HepG2 (cell line): ENCODE measurements at regions not wholly inside any gene's neighbourhood (a gene's known extent, or its start where the extent isn't known, plus 50 kb on each side); places are given as distances from the start of the nearest gene placed in this dataset.

Source experiments
- ATAC-seq: fragments of 200-7000 bp; cut with Tn5 transposase; 3 replicates; pipeline ENCODE4 v1.9.1; 2020; ENCODE audit warnings: mild to moderate bottlenecking, moderate library complexity
- BruUV-seq: library from RNA; stranded (reverse); fragments of 400-500 nt; replicated peaks from 2 replicates; lab custom pipeline; 2021; lab: Mats Ljungman, UMichigan
- CTCF ChIA-PET: fragments of 300-600 bp; formaldehyde crosslinking; extraction: SDS; loops from one replicate; lab custom pipeline; 2021; ENCODE audit warnings: low total read pairs, inconsistent platforms, low intra/inter-chr PET ratio; lab: Yijun Ruan, JAX
- POLR2A ChIA-PET: fragments of 350-600 bp; sonication (Branson Sonifier 250); formaldehyde crosslinking; loops from one replicate; lab custom pipeline; 2020; ENCODE audit warnings: antibody characterized with exemption, inconsistent platforms; lab: Yijun Ruan, JAX
- DNase-seq: peaks from one replicate; pipeline ENCODE4 v3.0.0-alpha.2; 2015; ENCODE audit warnings: low spot score
- FAIRE-seq: peaks from 3 replicates; lab custom pipeline; 2011; peaks lifted over from hg19 to GRCh38; lab: Jason Lieb, UNC
- H2AFZ ChIP-seq: one replicate; pipeline ENCODE4 v1.6.1; 2011; ENCODE audit warnings: low read length, inconsistent platforms
- H3K27ac ChIP-seq: fragments of 300-600 bp; 3 replicates; pipeline ENCODE4 v1.8.0; 2011; ENCODE audit warnings: mixed run types, mild to moderate bottlenecking, mixed read lengths, low read length, inconsistent platforms; ENCODE audit not compliant: insufficient read depth; ENCODE audit errors: extremely low read length
- H3K27me3 ChIP-seq, 2 experiments: fragments of 200-600 bp in 1 of 2; 2 replicates in 1 of 2; 3 replicates in 1 of 2; pipeline versions ENCODE4 v1.6.0 to v1.8.0; 2011; ENCODE audit warnings: low read length in 2 of 2, mild to moderate bottlenecking in 2 of 2, moderate library complexity in 2 of 2, inconsistent platforms in 1 of 2; ENCODE audit not compliant: insufficient read depth in 2 of 2, control insufficient read depth in 1 of 2
- H3K36me3 ChIP-seq, 2 experiments: fragments of 200-600 bp in 1 of 2; replicated peaks in 1 of 2; 2 replicates in 1 of 2; 3 replicates in 1 of 2; pipeline versions ENCODE4 v1.5.1 to v1.8.0; 2011; ENCODE audit warnings: low read length in 2 of 2, inconsistent platforms in 1 of 2; ENCODE audit not compliant: insufficient read depth in 2 of 2, control insufficient read depth in 1 of 2
- H3K4me1 ChIP-seq: 2 replicates; pipeline ENCODE4 v1.5.1; 2012; ENCODE audit warnings: low read length, inconsistent platforms; ENCODE audit not compliant: insufficient read depth
- H3K4me2 ChIP-seq: 2 replicates; pipeline ENCODE4 v1.6.0; 2011; ENCODE audit warnings: low read depth, low read length, inconsistent platforms
- H3K4me3 ChIP-seq, 3 experiments: fragments of 200-600 bp in 1 of 3; sonication (generic), shearing (Covaris generic) in 1 of 3; replicated peaks in 1 of 3; 2 replicates each; pipeline ENCODE4 v1.5.1; 2011 to 2016; ENCODE audit warnings: low read length in 3 of 3, inconsistent platforms in 2 of 3, low read depth in 2 of 3, mild to moderate bottlenecking in 2 of 3, control low read depth in 1 of 3, mixed read lengths in 1 of 3; ENCODE audit not compliant: insufficient read depth in 1 of 3
- H3K79me2 ChIP-seq: one replicate; pipeline ENCODE4 v1.6.1; 2011; ENCODE audit warnings: low read length, inconsistent platforms; ENCODE audit not compliant: insufficient read depth
- H3K9ac ChIP-seq: 2 replicates; pipeline ENCODE4 v1.6.0; 2011; ENCODE audit warnings: mild to moderate bottlenecking, low read depth, low read length, inconsistent platforms; ENCODE audit not compliant: insufficient read depth
- H3K9me3 ChIP-seq: 2 replicates; pipeline ENCODE4 v1.5.1; 2012; ENCODE audit warnings: mild to moderate bottlenecking, low read length
- H4K20me1 ChIP-seq: 2 replicates; pipeline ENCODE4 v1.6.0; 2011; ENCODE audit warnings: inconsistent platforms, mild to moderate bottlenecking, low read length, moderate library complexity; ENCODE audit not compliant: insufficient read depth
- JARID2 ChIP-seq: sonication (generic); formaldehyde crosslinking; IDR thresholded peaks from 2 replicates; pipeline ENCODE4 v1.8.1; 2023; ENCODE audit warnings: missing genetic modification reagents, inconsistent platforms; ENCODE audit not compliant: insufficient replicate concordance
- KLF16 ChIP-seq, 2 experiments: sonication (generic) in 1 of 2; formaldehyde crosslinking in 1 of 2; IDR thresholded peaks; 2 replicates each; pipeline versions ENCODE4 v1.6.1 to v1.8.0; 2016 to 2023; ENCODE audit warnings: missing genetic modification reagents in 2 of 2, missing compliant biosample characterization in 1 of 2
- MYNN ChIP-seq: sonication (generic); formaldehyde crosslinking; IDR thresholded peaks from 2 replicates; pipeline ENCODE4 v1.4.0; 2020; ENCODE audit warnings: mild to moderate bottlenecking, low read depth, missing genetic modification reagents
- TBX2 ChIP-seq: sonication (generic); formaldehyde crosslinking; IDR thresholded peaks from 2 replicates; pipeline ENCODE4 v1.5.0; 2020; ENCODE audit warnings: missing genetic modification reagents, mild to moderate bottlenecking, borderline replicate concordance
- TBX3 ChIP-seq: fragments of 450-650 bp; IDR thresholded peaks from 2 replicates; pipeline ENCODE4 v1.6.1; 2017; ENCODE audit warnings: antibody characterized with exemption, mild to moderate bottlenecking, inconsistent platforms, borderline replicate concordance
- ZNF281 ChIP-seq: sonication (generic); formaldehyde crosslinking; IDR thresholded peaks from 2 replicates; pipeline ENCODE4 v1.4.0; 2020; ENCODE audit warnings: missing genetic modification reagents, borderline replicate concordance
- ZNF883 ChIP-seq: sonication (generic); formaldehyde crosslinking; IDR thresholded peaks from 2 replicates; pipeline ENCODE4 v1.5.1; 2020; ENCODE audit warnings: mild to moderate bottlenecking, missing genetic modification reagents; ENCODE audit errors: not compliant biosample characterization
- WGBS: methylation state at CpG from one replicate; pipeline ENCODE4 v1.1.6; 2017; ENCODE audit warnings: low lambda C conversion rate; 5-methylcytosine and 5-hydroxymethylcytosine counted together
- in situ Hi-C: cut with HindIII; loops from 2 replicates; pipeline ENCODE4 v1.10.0; 2017; ENCODE audit warnings: low pct_unique_long_range_greater_than_20kb; ENCODE audit not compliant: extremely low pct_ligation_motif_present
- intact Hi-C: fragments of 100-400 bp; cut with micrococcal nuclease; formaldehyde crosslinking; loops from one replicate; pipeline ENCODE4 v1.10.0; 2022; ENCODE audit not compliant: unreplicated experiment

GRCh38 chrX:20739038-20739745, 472.5 kb upstream of the RPS6KA3 start:
- H3K9ac ChIP-seq = no peak overlapping the region
- H3K4me3 ChIP-seq = no peak overlapping the region
- no peaks in the 10 kb centered on the region for H3K79me2 ChIP-seq
- in situ Hi-C loops = loop anchor here (25.0 kb wide), 1 partner anchor 202 kb away; no protein-coding TSS in a partner anchor
- H3K27me3 ChIP-seq = no peaks in the 10 kb centered on the region
- no peaks in the 10 kb centered on the region for H4K20me1 ChIP-seq
- no peaks in the 10 kb centered on the region for H3K36me3 ChIP-seq
- POLR2A ChIA-PET = no interaction called here
- DNase-seq = no peak
- TF ChIP-seq ZNF281 (CRISPR knock-in tag) = no peak
- TF ChIP-seq KLF16 (CRISPR knock-in tag; IDR thresholded peaks at IDR 0.05) = no peak
- TF ChIP-seq TBX3 = no peak
- TF ChIP-seq ZNF883 (CRISPR knock-in tag) = no peak
- TF ChIP-seq MYNN (CRISPR knock-in tag) = no peak
- TF ChIP-seq TBX2 (CRISPR knock-in tag) = no peak
- TF ChIP-seq JARID2 = no peak
- intact Hi-C loops = no loop called here
- no peaks in the 10 kb centered on the region for H3K4me1 ChIP-seq
- H3K9me3 ChIP-seq = no peaks in the 10 kb centered on the region
- no peak for ATAC-seq
- no peak overlapping the region for H3K4me2 ChIP-seq
- H2AFZ ChIP-seq = no peak overlapping the region
- WGBS = 4% methylated on average over 3 of the region's 3 CpGs
- no peak overlapping the region for H3K27ac ChIP-seq
- no peak for FAIRE-seq
- no TSS peak for BruUV-seq
- CTCF ChIA-PET = no interaction called here
